Panc1 (cell line): ENCODE measurements at regions not wholly inside any gene's neighbourhood (a gene's known extent, or its start where the extent isn't known, plus 50 kb on each side); places are given as distances from the start of the nearest gene placed in this dataset.

ENCODE experiments used
- ATAC-seq: fragments of 200-7000 bp; cut with Tn5 transposase; 2 replicates; pipeline ENCODE4 v1.9.1; 2020; ENCODE audit warnings: mild to moderate bottlenecking, moderate library complexity
- BruUV-seq: library from RNA; stranded (reverse); fragments of 400-500 nt; replicated peaks from 2 replicates; lab custom pipeline; 2021; lab: Mats Ljungman, UMichigan
- CTCF ChIA-PET: fragments of 300-600 bp; sonication (Branson Sonifier 250); formaldehyde crosslinking; loops from one replicate; lab custom pipeline; 2022; ENCODE audit warnings: antibody characterized with exemption; lab: Charles Lee
- POLR2A ChIA-PET: fragments of 300-600 bp; sonication (Branson Sonifier 250); formaldehyde crosslinking; loops from one replicate; lab custom pipeline; 2022; ENCODE audit warnings: antibody characterized with exemption; lab: Charles Lee
- DNase-seq: peaks from one replicate; pipeline ENCODE4 v3.0.0-alpha.2; 2010; ENCODE audit warnings: low read depth, low spot score
- H3K27ac ChIP-seq: 2 replicates; pipeline ENCODE4 v1.5.1; 2011; ENCODE audit warnings: mild to moderate bottlenecking, low read length, inconsistent platforms
- H3K27me3 ChIP-seq: fragments of 200-500 bp; sonication (Bioruptor generic); 2 replicates; pipeline ENCODE4 v1.6.0; 2014; ENCODE audit warnings: low read length, inconsistent platforms; ENCODE audit not compliant: control insufficient read depth, insufficient read depth
- H3K36me3 ChIP-seq: fragments of 200-500 bp; sonication (Bioruptor generic); 2 replicates; pipeline ENCODE4 v1.5.1; 2014; ENCODE audit warnings: inconsistent platforms, mild to moderate bottlenecking, low read length, moderate library complexity; ENCODE audit not compliant: control insufficient read depth, insufficient read depth
- H3K4me1 ChIP-seq: 2 replicates; pipeline ENCODE4 v1.5.1; 2011; ENCODE audit warnings: inconsistent platforms, mild to moderate bottlenecking, low read length, moderate library complexity; ENCODE audit not compliant: control insufficient read depth, insufficient read depth
- H3K4me3 ChIP-seq, 2 experiments: 2 replicates each; pipeline ENCODE4 v1.5.1; 2011 to 2012; ENCODE audit warnings: low read depth in 2 of 2, low read length in 2 of 2, mild to moderate bottlenecking in 2 of 2, inconsistent platforms in 1 of 2, moderate library complexity in 1 of 2
- H3K9me3 ChIP-seq: fragments of 200-500 bp; sonication (Bioruptor generic); 2 replicates; pipeline ENCODE4 v1.5.1; 2014; ENCODE audit warnings: low read depth, mild to moderate bottlenecking, inconsistent platforms, low read length, moderate library complexity; ENCODE audit not compliant: control insufficient read depth, insufficient read depth
- CTCF ChIP-seq: fragments of 450-650 bp; IDR thresholded peaks from 2 replicates; pipeline ENCODE4 v1.5.1; 2017; ENCODE audit warnings: mild to moderate bottlenecking
- POLR2AphosphoS5 ChIP-seq: IDR thresholded peaks from 2 replicates; pipeline ENCODE4 v1.6.1; 2012; ENCODE audit warnings: mild to moderate bottlenecking, low read depth, low read length, moderate library complexity
- REST ChIP-seq, 2 experiments: IDR thresholded peaks; 2 replicates each; pipeline ENCODE4 v1.6.1; 2011 to 2012; ENCODE audit warnings: low read depth in 2 of 2, control low read depth in 1 of 2, low read length in 1 of 2, mild to moderate bottlenecking in 1 of 2, moderate library complexity in 1 of 2; ENCODE audit not compliant: insufficient read depth in 1 of 2
- SIN3A ChIP-seq: IDR thresholded peaks from 2 replicates; pipeline ENCODE4 v1.6.1; 2012; ENCODE audit warnings: low read depth, mild to moderate bottlenecking, low read length, moderate library complexity, borderline replicate concordance; ENCODE audit not compliant: insufficient read depth
- TCF7L2 ChIP-seq: IDR thresholded peaks from 2 replicates; pipeline ENCODE4 v1.6.1; 2011; ENCODE audit warnings: mild to moderate bottlenecking, low read depth, low read length, inconsistent platforms
- in situ Hi-C: cut with HindIII; loops from 2 replicates; pipeline ENCODE4 v1.10.0; 2016; ENCODE audit warnings: low sequenced_read_pairs, low pct_unique_long_range_greater_than_20kb
- intact Hi-C: fragments of 100-400 bp; cut with micrococcal nuclease; formaldehyde crosslinking; loops from one replicate; pipeline ENCODE4 v1.10.0; 2022; ENCODE audit not compliant: unreplicated experiment

GRCh38 chr13:57353831-57354230 is 186.8 kb downstream of the PRR20E start:
- in situ Hi-C loops (no loop called here), intact Hi-C loops (no loop called here)
- BruUV-seq = no TSS peak
- Histone ChIP-seq H3K4me3 (no peak overlapping the region), H3K36me3 (no peaks in the 10 kb centered on the region), H3K27me3 (no peaks in the 10 kb centered on the region), H3K9me3 (no peaks in the 10 kb centered on the region), H3K27ac (no peak overlapping the region), H3K4me1 (no peaks in the 10 kb centered on the region)
- ChIA-PET POLR2A (no interaction called here), CTCF (no interaction called here)
- DNase-seq = no peak
- ATAC-seq = no peak
- no peak for TF ChIP-seq REST (IDR thresholded peaks at IDR 0.05; ENCODE audit: insufficient read depth in 1 of 2, low read depth in 2 of 2, low read length in 1 of 2)
- no peak for TF ChIP-seq CTCF
- TF ChIP-seq SIN3A = no peak
- no peak for TF ChIP-seq TCF7L2
- no peak for TF ChIP-seq POLR2AphosphoS5

GRCh38 chr13:57375876-57376275 is 208.9 kb downstream of the PRR20E start:
- in situ Hi-C loops = no loop called here
- ChIA-PET POLR2A (no interaction called here), CTCF (no interaction called here)

More at GRCh38 chr13:57375876-57376275, 208.9 kb downstream of the PRR20E start:
- no peaks in the 10 kb centered on the region for H3K36me3 ChIP-seq
- no peak overlapping the region for H3K4me3 ChIP-seq
- TF ChIP-seq SIN3A (no peak), CTCF (no peak), POLR2AphosphoS5 (no peak), TCF7L2 (no peak), REST (IDR thresholded peaks at IDR 0.05; ENCODE audit: insufficient read depth in 1 of 2, low read depth in 2 of 2, low read length in 1 of 2) (no peak)
- intact Hi-C loops = no loop called here
- no peak for DNase-seq
- H3K27ac ChIP-seq = no peak overlapping the region
- no peaks in the 10 kb centered on the region for H3K9me3 ChIP-seq
- BruUV-seq = no TSS peak
- no peaks in the 10 kb centered on the region for H3K27me3 ChIP-seq
- H3K4me1 ChIP-seq = no peaks in the 10 kb centered on the region
- ATAC-seq = no peak
